Testis (tissue), 2 donors: ENCODE measurements at regions not wholly inside any gene's neighbourhood (a gene's known extent, or its start where the extent isn't known, plus 50 kb on each side); places are given as distances from the start of the nearest gene placed in this dataset.

Source experiments
- DNase-seq: peaks from one replicate; pipeline ENCODE4 v3.0.0-alpha.2; 2019
- H3K27ac ChIP-seq, 2 donors: fragments of 200-600 bp; sonication (generic); one replicate each; pipeline ENCODE4 v1.5.1; 2019
- H3K27me3 ChIP-seq: fragments of 200-600 bp; sonication (generic); one replicate; pipeline ENCODE4 v1.5.1; 2019
- H3K36me3 ChIP-seq: fragments of 200-600 bp; sonication (generic); one replicate; pipeline ENCODE4 v1.5.1; 2017; ENCODE audit warnings: low read depth; ENCODE audit errors: missing control alignments
- H3K4me1 ChIP-seq: fragments of 200-600 bp; sonication (generic); one replicate; pipeline ENCODE4 v1.5.1; 2019
- H3K4me3 ChIP-seq, 2 donors: fragments of 200-600 bp; sonication (generic); one replicate each; pipeline ENCODE4 v1.5.1; 2017 to 2019
- H3K9me3 ChIP-seq: fragments of 200-600 bp; sonication (generic); one replicate; pipeline ENCODE4 v1.5.1; 2017
- POLR2A ChIP-seq: fragments of 450-650 bp; IDR thresholded peaks from one replicate; pipeline ENCODE4 v1.6.1; 2017; ENCODE audit warnings: antibody characterized with exemption, mild to moderate bottlenecking, moderate library complexity
- WGBS, 2 donors: methylation state at CpG; one replicate each; pipeline ENCODE4 v1.1.5; 2018; 5-methylcytosine and 5-hydroxymethylcytosine counted together
- intact Hi-C: fragments of 100-400 bp; cut with DNase I; formaldehyde crosslinking; loops from one replicate; pipeline ENCODE4 v1.15.1; 2023; ENCODE audit warnings: low total_unique reads
- TF ChIP-seq, protein P1 (sequence below), 3 experiments: fragments of 450-650 bp in 2 of 3; fragments of 200-600 bp in 1 of 3; sonication (generic) in 1 of 3; IDR thresholded peaks; one replicate each; pipeline ENCODE4 v1.5.1; 2016 to 2019; ENCODE audit warnings: antibody characterized with exemption in 3 of 3, mild to moderate bottlenecking in 2 of 3, moderate library complexity in 1 of 3

DNA sequence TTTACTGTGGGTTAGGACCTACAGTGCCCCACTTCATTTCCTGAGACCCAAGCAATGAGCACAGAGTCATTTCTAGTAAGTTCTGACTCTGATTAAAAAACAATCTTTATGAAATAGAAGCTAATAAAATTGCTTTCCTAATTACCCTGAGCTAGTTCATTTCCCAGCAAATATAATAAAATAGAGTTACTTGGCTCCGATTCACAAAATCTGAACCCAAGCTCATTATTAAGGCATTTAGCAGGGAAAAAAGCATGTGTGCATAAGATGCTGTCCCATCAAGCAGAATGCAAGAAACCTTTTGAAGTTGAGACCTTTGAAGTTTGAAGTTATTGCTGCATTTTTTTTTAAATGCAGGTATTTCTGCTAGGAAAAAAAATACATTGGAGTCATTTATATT is 629.1 kb downstream of the BCL11A start:
- intact Hi-C loops: no loop called here
- H3K27me3 ChIP-seq: no peaks in the 10 kb centered on the region
- no peaks in the 10 kb centered on the region for H3K4me1 ChIP-seq
- no peak overlapping the region for H3K27ac ChIP-seq
- no peak overlapping the region for H3K4me3 ChIP-seq
- no peaks in the 10 kb centered on the region for H3K36me3 ChIP-seq
- TF ChIP-seq POLR2A: no peak
- TF ChIP-seq, protein P1, sequence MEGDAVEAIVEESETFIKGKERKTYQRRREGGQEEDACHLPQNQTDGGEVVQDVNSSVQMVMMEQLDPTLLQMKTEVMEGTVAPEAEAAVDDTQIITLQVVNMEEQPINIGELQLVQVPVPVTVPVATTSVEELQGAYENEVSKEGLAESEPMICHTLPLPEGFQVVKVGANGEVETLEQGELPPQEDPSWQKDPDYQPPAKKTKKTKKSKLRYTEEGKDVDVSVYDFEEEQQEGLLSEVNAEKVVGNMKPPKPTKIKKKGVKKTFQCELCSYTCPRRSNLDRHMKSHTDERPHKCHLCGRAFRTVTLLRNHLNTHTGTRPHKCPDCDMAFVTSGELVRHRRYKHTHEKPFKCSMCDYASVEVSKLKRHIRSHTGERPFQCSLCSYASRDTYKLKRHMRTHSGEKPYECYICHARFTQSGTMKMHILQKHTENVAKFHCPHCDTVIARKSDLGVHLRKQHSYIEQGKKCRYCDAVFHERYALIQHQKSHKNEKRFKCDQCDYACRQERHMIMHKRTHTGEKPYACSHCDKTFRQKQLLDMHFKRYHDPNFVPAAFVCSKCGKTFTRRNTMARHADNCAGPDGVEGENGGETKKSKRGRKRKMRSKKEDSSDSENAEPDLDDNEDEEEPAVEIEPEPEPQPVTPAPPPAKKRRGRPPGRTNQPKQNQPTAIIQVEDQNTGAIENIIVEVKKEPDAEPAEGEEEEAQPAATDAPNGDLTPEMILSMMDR (IDR thresholded peaks at IDR 0.05): no peak
- DNase-seq: no peak
- no peaks in the 10 kb centered on the region for H3K9me3 ChIP-seq
- 48 to 56% methylated on average over 1 of the region's 1 CpG for WGBS, 2 donors

DNA sequence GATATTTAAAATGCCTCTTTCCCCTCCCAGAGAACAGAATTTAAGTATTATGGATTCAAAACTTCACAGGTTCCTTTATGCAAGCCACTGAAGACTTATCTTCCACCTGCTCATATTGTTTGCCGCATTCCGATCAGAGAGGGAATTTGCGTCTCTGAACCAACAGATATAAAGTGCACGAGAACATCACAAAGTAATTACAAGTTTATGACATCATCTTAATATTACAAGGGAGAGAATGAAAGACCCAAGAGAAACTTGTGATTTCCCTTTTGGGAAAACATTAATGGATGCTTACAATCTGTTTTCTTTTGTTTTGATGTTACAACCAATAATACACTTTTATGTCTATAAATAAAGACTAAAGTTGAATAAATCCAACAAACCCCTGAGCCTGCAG is 631.0 kb downstream of the BCL11A start:
- H3K4me3 ChIP-seq: no peak overlapping the region
- H3K4me1 ChIP-seq: no peaks in the 10 kb centered on the region
- TF ChIP-seq POLR2A: no peak
- TF ChIP-seq, protein P1 (IDR thresholded peaks at IDR 0.05): no peak
- H3K36me3 ChIP-seq: no peaks in the 10 kb centered on the region
- H3K27ac ChIP-seq: no peak overlapping the region
- H3K9me3 ChIP-seq: no peaks in the 10 kb centered on the region
- 89 to 97% methylated on average over 4 of the region's 4 CpGs for WGBS, 2 donors
- DNase-seq: no peak
- no peaks in the 10 kb centered on the region for H3K27me3 ChIP-seq
- intact Hi-C loops: no loop called here

DNA sequence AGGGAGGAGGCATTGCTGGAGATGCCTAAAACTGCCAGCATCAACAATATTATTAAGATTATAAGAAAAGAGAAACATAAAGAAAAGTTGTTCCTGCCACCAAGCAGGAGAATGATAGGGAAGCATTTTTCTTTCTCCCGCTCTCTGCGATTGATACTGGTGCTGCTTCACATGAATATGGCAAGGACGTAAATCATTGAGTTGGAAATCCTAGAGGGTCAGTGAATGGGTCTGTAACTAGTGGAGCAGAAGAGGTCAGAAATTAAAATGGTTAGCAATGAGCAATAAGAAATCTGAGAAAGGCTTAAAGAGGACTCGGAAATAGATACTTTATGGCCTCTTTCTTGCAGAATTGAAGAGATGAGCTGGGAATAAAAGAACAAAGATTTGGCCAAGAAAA is 631.7 kb downstream of the BCL11A start:
- Histone ChIP-seq H3K27me3 (no peaks in the 10 kb centered on the region), H3K4me1 (no peaks in the 10 kb centered on the region), H3K36me3 (no peaks in the 10 kb centered on the region), H3K27ac (no peak overlapping the region), H3K4me3 (no peak overlapping the region), H3K9me3 (no peaks in the 10 kb centered on the region)
- 75 to 85% methylated on average over 4 of the region's 4 CpGs for WGBS, 2 donors
- no peak for TF ChIP-seq POLR2A
- TF ChIP-seq, protein P1 (IDR thresholded peaks at IDR 0.05): no peak
- no peak for DNase-seq
- intact Hi-C loops: no loop called here

DNA sequence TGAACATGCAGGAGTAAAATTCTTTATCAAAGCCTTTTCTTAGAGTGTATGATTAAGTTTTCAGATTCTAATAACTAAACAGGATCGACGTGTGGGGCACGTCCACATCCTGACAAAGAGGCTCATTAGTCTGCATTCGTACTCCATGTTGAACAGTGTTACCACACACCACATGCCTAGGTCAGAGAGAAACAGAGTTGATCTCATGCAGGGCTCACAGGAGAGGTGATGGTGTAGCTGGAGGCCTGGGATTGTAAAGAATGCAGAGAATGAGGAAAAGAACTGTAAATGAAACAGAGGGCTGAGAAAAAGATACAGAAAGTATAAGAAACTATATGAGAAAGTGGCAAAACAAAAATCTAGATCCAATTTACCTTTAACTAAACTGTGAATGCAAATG is 632.5 kb downstream of the BCL11A start:
- Histone ChIP-seq H3K27ac (no peak overlapping the region), H3K4me1 (no peaks in the 10 kb centered on the region), H3K27me3 (no peaks in the 10 kb centered on the region), H3K4me3 (no peak overlapping the region), H3K36me3 (no peaks in the 10 kb centered on the region), H3K9me3 (no peaks in the 10 kb centered on the region)
- no peak for DNase-seq
- TF ChIP-seq, protein P1 (IDR thresholded peaks at IDR 0.05): no peak
- TF ChIP-seq POLR2A: no peak
- 62 to 66% methylated on average over 4 of the region's 4 CpGs for WGBS, 2 donors
- intact Hi-C loops: no loop called here

DNA sequence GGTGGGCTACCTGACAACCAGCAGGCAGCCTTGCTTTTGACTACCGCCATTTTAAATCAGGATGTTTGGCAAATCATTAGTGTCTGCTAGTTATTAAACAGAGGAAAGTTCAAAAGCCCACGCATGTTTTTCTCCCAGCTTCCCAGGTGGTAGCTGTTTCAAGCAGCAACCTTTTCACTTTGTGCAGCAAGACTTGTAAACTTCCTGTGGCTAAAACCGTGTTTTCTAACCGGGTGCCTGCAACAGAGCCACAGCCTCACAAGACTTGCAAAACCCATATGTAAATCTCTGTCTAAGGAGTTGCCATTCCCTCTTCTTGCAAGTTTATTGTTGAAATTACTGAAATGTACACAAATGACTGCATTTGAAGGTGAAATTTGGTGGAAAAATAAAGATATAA is 633.1 kb downstream of the BCL11A start:
- no peak for DNase-seq
- Histone ChIP-seq H3K4me1 (no peaks in the 10 kb centered on the region), H3K27me3 (no peaks in the 10 kb centered on the region), H3K4me3 (no peak overlapping the region), H3K27ac (no peak overlapping the region), H3K9me3 (no peaks in the 10 kb centered on the region), H3K36me3 (no peaks in the 10 kb centered on the region)
- TF ChIP-seq, protein P1 (IDR thresholded peaks at IDR 0.05): no peak
- no peak for TF ChIP-seq POLR2A
- intact Hi-C loops: no loop called here
- 63 to 65% methylated on average over 4 of the region's 4 CpGs for WGBS, 2 donors
